ENCODE measurements at regions not wholly inside any gene's neighbourhood (a gene's known extent, or its start where the extent isn't known, plus 50 kb on each side); places are given as distances from the start of the nearest gene placed in this dataset.
"Not testable (repeated sequence)": the region's sequence is repeated elsewhere in the genome, so short reads cannot be mapped to it uniquely, and the experiment has no call there.

- TF ChIP-seq, protein P1, sequence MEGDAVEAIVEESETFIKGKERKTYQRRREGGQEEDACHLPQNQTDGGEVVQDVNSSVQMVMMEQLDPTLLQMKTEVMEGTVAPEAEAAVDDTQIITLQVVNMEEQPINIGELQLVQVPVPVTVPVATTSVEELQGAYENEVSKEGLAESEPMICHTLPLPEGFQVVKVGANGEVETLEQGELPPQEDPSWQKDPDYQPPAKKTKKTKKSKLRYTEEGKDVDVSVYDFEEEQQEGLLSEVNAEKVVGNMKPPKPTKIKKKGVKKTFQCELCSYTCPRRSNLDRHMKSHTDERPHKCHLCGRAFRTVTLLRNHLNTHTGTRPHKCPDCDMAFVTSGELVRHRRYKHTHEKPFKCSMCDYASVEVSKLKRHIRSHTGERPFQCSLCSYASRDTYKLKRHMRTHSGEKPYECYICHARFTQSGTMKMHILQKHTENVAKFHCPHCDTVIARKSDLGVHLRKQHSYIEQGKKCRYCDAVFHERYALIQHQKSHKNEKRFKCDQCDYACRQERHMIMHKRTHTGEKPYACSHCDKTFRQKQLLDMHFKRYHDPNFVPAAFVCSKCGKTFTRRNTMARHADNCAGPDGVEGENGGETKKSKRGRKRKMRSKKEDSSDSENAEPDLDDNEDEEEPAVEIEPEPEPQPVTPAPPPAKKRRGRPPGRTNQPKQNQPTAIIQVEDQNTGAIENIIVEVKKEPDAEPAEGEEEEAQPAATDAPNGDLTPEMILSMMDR (conservative IDR thresholded peaks at IDR 0.05; ENCODE audit: low read depth, low read length), result peak; percentile 44
- H3K4me3 ChIP-seq (ENCODE audit: low read length), result no peak overlapping the region
- no peak for DNase-seq (ENCODE audit: low read depth)
Measured at GRCh38 chrX:86946569-86946968, 571.0 kb upstream of the KLHL4 start.

DNA sequence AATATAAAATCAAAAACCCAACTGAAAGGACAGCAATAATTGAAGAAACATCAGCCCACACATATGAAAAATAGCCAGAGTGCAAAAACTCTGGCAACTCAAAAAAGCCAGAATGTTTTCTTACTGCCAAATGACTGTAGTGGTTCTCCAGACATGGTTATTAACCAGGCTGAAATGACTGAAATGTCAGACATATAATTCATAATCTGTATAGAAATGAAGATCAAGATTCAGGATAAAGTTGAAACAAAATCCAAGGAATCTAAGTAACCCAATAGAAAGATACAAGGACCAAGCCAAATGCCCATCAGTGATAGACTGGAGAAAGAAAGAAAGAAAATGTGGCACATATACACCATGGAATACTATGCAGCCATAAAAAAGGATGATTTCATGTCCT is 553.3 kb upstream of the KLHL4 start:
- H3K4me3 ChIP-seq (ENCODE audit: low read length), result no peak overlapping the region
- no peak for DNase-seq (ENCODE audit: low read depth)
- TF ChIP-seq, protein P1 (conservative IDR thresholded peaks at IDR 0.05; ENCODE audit: low read depth, low read length), result no peak

DNA sequence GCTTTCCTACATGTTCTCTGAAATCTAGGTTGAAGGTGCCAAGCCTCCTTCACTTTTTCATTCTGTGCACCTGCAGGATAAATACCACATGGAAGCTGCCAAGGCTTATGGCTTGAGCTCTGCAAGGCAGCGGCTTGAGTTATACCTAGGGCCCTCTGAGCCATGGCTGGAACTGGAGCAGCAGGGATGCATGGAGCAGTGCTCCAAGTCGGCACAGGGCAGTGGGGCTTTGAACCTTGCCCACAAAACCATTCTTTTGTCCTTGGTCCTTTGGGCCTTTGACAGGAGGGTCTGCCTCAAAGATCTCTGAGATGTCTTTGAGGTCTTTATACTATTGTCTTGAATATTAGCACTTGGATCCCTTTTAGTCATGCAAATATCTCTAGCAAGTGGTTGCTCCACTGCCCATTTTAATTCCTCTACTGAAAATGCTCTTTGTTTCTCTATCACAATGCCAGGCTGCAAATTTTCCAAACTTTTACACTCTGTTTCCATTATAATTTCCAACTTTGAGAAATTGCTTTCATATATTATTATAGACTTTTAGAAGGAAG is 536.2 kb upstream of the KLHL4 start:
- TF ChIP-seq, protein P1 (conservative IDR thresholded peaks at IDR 0.05; ENCODE audit: low read depth, low read length), result no peak
- DNase-seq (ENCODE audit: low read depth), result no peak
- no peak overlapping the region for H3K4me3 ChIP-seq (ENCODE audit: low read length)

GRCh38 chrX:86987351-86987750 is 530.3 kb upstream of the KLHL4 start:
- H3K4me3 ChIP-seq (ENCODE audit: low read length); DNase-seq (ENCODE audit: low read depth): not testable (repeated sequence)

- DNase-seq (ENCODE audit: low read depth), result no peak
- no peak overlapping the region for H3K4me3 ChIP-seq (ENCODE audit: low read length)
- TF ChIP-seq, protein P1 (conservative IDR thresholded peaks at IDR 0.05; ENCODE audit: low read depth, low read length), result no peak
Measured at GRCh38 chrX:87003031-87003430, 514.6 kb upstream of the KLHL4 start.

GRCh38 chrX:87005183-87005582 is 512.4 kb upstream of the KLHL4 start:
- H3K4me3 ChIP-seq (ENCODE audit: low read length), result no peak overlapping the region
- DNase-seq (ENCODE audit: low read depth), result no peak
- TF ChIP-seq, protein P1 (conservative IDR thresholded peaks at IDR 0.05; ENCODE audit: low read depth, low read length), result no peak

DNA sequence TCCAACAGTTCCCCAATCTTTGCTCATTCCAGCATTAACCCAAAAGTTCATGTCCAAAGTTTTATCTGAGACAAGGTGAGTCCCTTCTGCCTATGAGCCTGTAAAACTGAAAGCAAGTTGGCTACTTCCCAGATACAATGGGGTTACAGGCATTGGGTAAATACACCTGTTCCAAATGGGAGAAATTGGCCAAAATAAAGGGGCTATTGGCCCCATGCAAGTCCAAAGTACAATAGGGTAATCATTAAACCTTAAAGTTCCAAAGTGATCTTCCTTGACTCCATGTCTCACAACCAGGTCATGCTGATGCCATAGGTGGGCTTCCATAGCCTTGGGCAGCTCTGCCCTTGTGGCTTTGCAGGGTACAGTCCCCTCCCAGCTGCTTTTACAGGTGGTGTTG is 511.7 kb upstream of the KLHL4 start:
- TF ChIP-seq, protein P1 (conservative IDR thresholded peaks at IDR 0.05; ENCODE audit: low read depth, low read length), result no peak
- DNase-seq (ENCODE audit: low read depth), result no peak
- H3K4me3 ChIP-seq (ENCODE audit: low read length), result no peak overlapping the region

DNA sequence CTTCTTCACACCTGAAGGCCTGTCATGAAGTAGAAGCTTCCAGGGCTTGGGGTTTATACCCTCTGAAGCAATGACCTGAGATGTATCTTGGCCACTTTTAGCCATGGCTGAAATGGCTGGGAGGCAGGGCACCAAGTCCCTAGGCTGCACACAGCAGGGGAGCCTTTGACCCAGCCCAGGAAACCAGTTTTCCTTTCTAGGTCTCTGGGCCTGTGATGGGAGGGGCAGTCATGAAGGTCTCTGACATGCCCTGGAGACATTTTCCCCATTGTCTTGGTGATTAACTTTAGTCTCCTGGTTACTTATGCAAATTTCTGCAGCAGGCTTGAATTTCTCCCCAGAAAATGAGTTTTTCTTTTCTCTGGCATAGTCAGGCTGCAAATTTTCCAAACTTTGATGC is 511.0 kb upstream of the KLHL4 start:
- TF ChIP-seq, protein P1 (conservative IDR thresholded peaks at IDR 0.05; ENCODE audit: low read depth, low read length), result no peak
- H3K4me3 ChIP-seq (ENCODE audit: low read length), result no peak overlapping the region
- no peak for DNase-seq (ENCODE audit: low read depth)
